CD4-positive, alpha-beta T cell (primary cell): ENCODE measurements at regions not wholly inside any gene's neighbourhood (a gene's known extent, or its start where the extent isn't known, plus 50 kb on each side); places are given as distances from the start of the nearest gene placed in this dataset.

Experiments
- ATAC-seq: fragments of 200-7000 bp; cut with Tn5 transposase; one replicate; pipeline ENCODE4 v1.10.0; 2022; ENCODE audit warnings: mild to moderate bottlenecking; ENCODE audit not compliant: poor library complexity
- CTCF ChIA-PET: fragments of 350-600 bp; sonication (Branson Sonifier 250); formaldehyde crosslinking; loops from one replicate; lab custom pipeline; 2021; ENCODE audit warnings: antibody characterized with exemption, inconsistent platforms; lab: Charles Lee
- POLR2A ChIA-PET: fragments of 350-600 bp; sonication (Branson Sonifier 250); formaldehyde crosslinking; loops from one replicate; lab custom pipeline; 2021; ENCODE audit warnings: antibody characterized with exemption, inconsistent platforms; lab: Charles Lee
- DNase-seq, 14 experiments: peaks; one replicate each; pipeline ENCODE4 v3.0.0-alpha.2; 2013 to 2020; ENCODE audit warnings: mixed read lengths in 2 of 14
- H3K27ac ChIP-seq, 2 donors: one replicate each; pipeline versions ENCODE4 v1.5.1 to v1.7.0; 2013; ENCODE audit warnings: low read length in 2 of 2, low read depth in 1 of 2, mild to moderate bottlenecking in 1 of 2
- H3K27me3 ChIP-seq, 2 experiments: 1 replicate in 1 of 2; 2 replicates in 1 of 2; pipeline versions ENCODE4 v1.6.1 to v1.7.0; 2013; ENCODE audit warnings: low read length in 2 of 2, control low read depth in 1 of 2, mild to moderate bottlenecking in 1 of 2, moderate library complexity in 1 of 2; ENCODE audit not compliant: insufficient read depth in 2 of 2, control insufficient read depth in 1 of 2
- H3K36me3 ChIP-seq: one replicate; pipeline ENCODE4 v1.6.1; 2013; ENCODE audit warnings: low read length, control low read depth; ENCODE audit not compliant: insufficient read depth
- H3K4me1 ChIP-seq: one replicate; pipeline ENCODE4 v1.6.1; 2013; ENCODE audit warnings: low read length, control low read depth; ENCODE audit not compliant: insufficient read depth
- H3K4me3 ChIP-seq: one replicate; pipeline ENCODE4 v1.5.1; 2013; ENCODE audit warnings: mild to moderate bottlenecking, low read length, moderate library complexity
- H3K9me3 ChIP-seq, 2 experiments: 1 replicate in 1 of 2; 2 replicates in 1 of 2; pipeline versions ENCODE4 v1.6.1 to v1.7.0; 2013; ENCODE audit warnings: low read length in 2 of 2, mild to moderate bottlenecking in 2 of 2, control low read depth in 1 of 2, moderate library complexity in 1 of 2; ENCODE audit not compliant: control insufficient read depth in 1 of 2, insufficient read depth in 1 of 2
- H3K27ac Mint-ChIP-seq: one replicate; pipeline ENCODE4 v1.8.0; 2020; ENCODE audit warnings: mixed read lengths
- H3K27me3 Mint-ChIP-seq: one replicate; pipeline ENCODE4 v1.8.0; 2021; ENCODE audit warnings: mixed read lengths
- H3K36me3 Mint-ChIP-seq: one replicate; pipeline ENCODE4 v1.8.0; 2021; ENCODE audit warnings: low read depth, mixed read lengths
- H3K4me1 Mint-ChIP-seq: one replicate; pipeline ENCODE4 v1.8.0; 2021; ENCODE audit warnings: low read depth, mixed read lengths
- H3K4me3 Mint-ChIP-seq: one replicate; pipeline ENCODE4 v1.8.0; 2020; ENCODE audit warnings: mild to moderate bottlenecking, mixed read lengths
- H3K9me3 Mint-ChIP-seq: one replicate; pipeline ENCODE4 v1.8.0; 2020; ENCODE audit warnings: mixed read lengths
- CTCF ChIP-seq: fragments of 200-600 bp; IDR thresholded peaks from one replicate; pipeline ENCODE4 v1.8.0; 2022; ENCODE audit warnings: antibody characterized with exemption, mild to moderate bottlenecking
- intact Hi-C, 2 experiments: fragments of 100-400 bp; cut with DNase I in 1 of 2; cut with micrococcal nuclease in 1 of 2; formaldehyde crosslinking; loops; one replicate each; pipeline versions ENCODE4 v1.15.1 to v1.9.0; 2023 to 2025; cut with DNase I, micrococcal nuclease

DNA sequence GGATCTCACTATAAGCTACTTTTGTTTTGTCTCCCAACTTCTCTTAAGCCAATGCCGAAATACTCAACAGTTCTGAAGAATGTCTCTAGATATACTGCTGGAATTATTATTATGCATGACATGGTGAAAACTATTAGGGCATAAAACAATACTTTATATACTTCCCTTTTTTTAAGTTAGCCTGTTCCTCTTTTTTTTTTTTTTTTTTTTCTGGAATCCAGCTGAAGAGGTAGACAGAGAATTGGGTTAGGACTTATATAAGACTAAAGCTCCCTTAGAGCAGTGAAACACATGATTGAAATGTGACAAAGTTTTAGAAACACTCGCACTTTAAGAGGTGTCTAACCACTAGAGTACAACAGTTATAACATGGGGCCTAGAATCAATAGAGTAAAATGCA, 850.9 kb upstream of the PCDH9 start:
- peaks cover 4% of the 10 kb centered on the region for H3K9me3 Mint-ChIP-seq
- no peaks in the 10 kb centered on the region for H3K4me1 ChIP-seq
- H3K27me3 Mint-ChIP-seq = no peaks in the 10 kb centered on the region
- H3K4me1 Mint-ChIP-seq = no peaks in the 10 kb centered on the region
- no peaks in the 10 kb centered on the region for H3K36me3 Mint-ChIP-seq
- intact Hi-C loops = no loop called here
- ChIA-PET POLR2A (no interaction called here), CTCF (no interaction called here)
- no peak overlapping the region for H3K4me3 ChIP-seq
- no peak for DNase-seq
- no peak overlapping the region for H3K4me3 Mint-ChIP-seq
- H3K27me3 ChIP-seq = no peaks in the 10 kb centered on the region
- H3K27ac Mint-ChIP-seq = no peak overlapping the region
- H3K9me3 ChIP-seq = peaks cover 0 to 2% of the 10 kb centered on the region in 2 experiments
- H3K27ac ChIP-seq = no peak overlapping the region
- no peaks in the 10 kb centered on the region for H3K36me3 ChIP-seq
- ATAC-seq = no peak
- no peak for TF ChIP-seq CTCF

GRCh38 chr13:68078874-68079273, 848.7 kb upstream of the PCDH9 start:
- H3K36me3 ChIP-seq = no peaks in the 10 kb centered on the region
- Mint-ChIP-seq H3K27ac (no peak overlapping the region), H3K9me3 (peaks cover 4% of the 10 kb centered on the region), H3K36me3 (no peaks in the 10 kb centered on the region), H3K4me3 (no peak overlapping the region), H3K27me3 (no peaks in the 10 kb centered on the region), H3K4me1 (no peaks in the 10 kb centered on the region)
- peaks cover 0 to 10% of the 10 kb centered on the region in 2 experiments for H3K9me3 ChIP-seq
- H3K4me3 ChIP-seq = no peak overlapping the region
- DNase-seq (no peak), ATAC-seq (no peak)
- ChIA-PET POLR2A (no interaction called here), CTCF (no interaction called here)
- no peak overlapping the region for H3K27ac ChIP-seq
- no peaks in the 10 kb centered on the region for H3K4me1 ChIP-seq
- TF ChIP-seq CTCF = no peak
- intact Hi-C loops = no loop called here
- H3K27me3 ChIP-seq = no peaks in the 10 kb centered on the region

GRCh38 chr13:68078469-68078868, 848.3 kb upstream of the PCDH9 start:
- Histone ChIP-seq H3K4me1 (no peaks in the 10 kb centered on the region), H3K27ac (no peak overlapping the region), H3K4me3 (no peak overlapping the region), H3K27me3 (no peaks in the 10 kb centered on the region), H3K9me3 (peaks cover 0 to 10% of the 10 kb centered on the region in 2 experiments), H3K36me3 (no peaks in the 10 kb centered on the region)
- no peak for TF ChIP-seq CTCF
- H3K9me3 Mint-ChIP-seq = peaks cover 6% of the 10 kb centered on the region
- DNase-seq (no peak), ATAC-seq (no peak)
- H3K4me3 Mint-ChIP-seq = no peak overlapping the region
- no peak overlapping the region for H3K27ac Mint-ChIP-seq
- H3K27me3 Mint-ChIP-seq = no peaks in the 10 kb centered on the region
- no peaks in the 10 kb centered on the region for H3K36me3 Mint-ChIP-seq
- intact Hi-C loops = no loop called here
- CTCF ChIA-PET = no interaction called here
- POLR2A ChIA-PET = no interaction called here
- no peaks in the 10 kb centered on the region for H3K4me1 Mint-ChIP-seq
